ENCODE measurements at regions not wholly inside any gene's neighbourhood (a gene's known extent, or its start where the extent isn't known, plus 50 kb on each side); places are given as distances from the start of the nearest gene placed in this dataset.
"Not testable (repeated sequence)": the region's sequence is repeated elsewhere in the genome, so short reads cannot be mapped to it uniquely, and the experiment has no call there.

GRCh38 chr3:106125321-106125720 is 256.5 kb upstream of the CBLB start:
- DNase-seq = no peak

GRCh38 chr3:106126067-106126845 is 257.4 kb upstream of the CBLB start:
- DNase-seq = no peak

DNA sequence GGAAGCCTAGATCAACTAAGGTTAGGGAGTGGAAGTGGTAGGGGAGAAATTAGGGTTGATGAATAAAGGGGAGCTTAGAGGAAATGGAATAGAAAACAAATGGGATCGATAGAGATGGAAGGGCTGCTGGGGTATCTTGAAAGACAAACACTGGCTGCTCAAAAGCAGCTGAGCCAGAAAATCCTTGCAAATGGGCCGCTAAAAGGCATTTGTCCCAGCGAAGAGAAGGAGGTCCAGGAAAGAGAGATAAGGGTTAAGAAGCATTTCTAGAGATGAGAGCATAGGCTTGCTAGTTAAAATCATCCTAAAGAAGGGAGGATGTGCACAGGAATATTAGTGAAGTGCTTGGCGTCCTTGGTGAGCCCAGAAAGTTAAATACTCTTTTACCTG is 258.0 kb upstream of the CBLB start:
- no peak for DNase-seq

GRCh38 chr3:106129939-106130338 is 261.1 kb upstream of the CBLB start:
- no peak for DNase-seq

GRCh38 chr3:106130384-106131198 is 261.8 kb upstream of the CBLB start:
- no peak for DNase-seq

DNA sequence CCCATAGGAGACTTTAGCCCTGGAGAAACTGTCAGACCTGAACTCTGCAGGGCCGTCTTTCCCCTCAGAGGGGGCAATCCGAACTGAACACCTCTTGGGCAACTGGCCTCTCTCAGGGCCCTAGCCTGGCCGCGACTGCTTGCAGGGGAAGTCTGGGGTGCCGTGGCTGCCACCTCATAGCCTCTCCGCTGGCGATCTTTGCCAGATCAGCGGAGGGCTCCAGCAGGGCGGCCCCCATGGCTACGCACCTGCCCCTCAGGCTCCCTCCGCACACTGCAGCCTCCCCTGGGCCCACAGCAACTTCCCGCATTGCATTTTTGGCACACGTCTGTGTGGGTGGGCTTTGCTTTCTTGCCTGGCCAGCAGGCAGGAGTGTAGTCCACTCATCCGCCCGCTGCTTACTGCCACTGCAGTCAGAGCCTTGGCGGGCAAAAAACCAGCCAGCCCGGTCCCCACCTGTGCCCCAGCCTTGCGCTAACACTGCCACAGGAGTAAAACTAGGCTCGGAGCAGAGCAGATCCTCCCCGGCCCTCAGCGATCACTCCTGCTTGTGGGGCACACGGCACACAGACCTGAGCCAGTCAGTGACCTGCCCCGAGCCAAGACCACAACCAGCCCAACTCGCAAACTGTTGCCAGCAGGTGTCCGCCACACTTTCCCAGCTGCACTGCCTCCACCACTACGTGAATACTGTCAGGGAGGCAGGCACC is 266.8 kb upstream of the CBLB start:
- DNase-seq = no peak

- no peak for DNase-seq
Measured at GRCh38 chr3:106139826-106140225, 271.0 kb upstream of the CBLB start.

DNA sequence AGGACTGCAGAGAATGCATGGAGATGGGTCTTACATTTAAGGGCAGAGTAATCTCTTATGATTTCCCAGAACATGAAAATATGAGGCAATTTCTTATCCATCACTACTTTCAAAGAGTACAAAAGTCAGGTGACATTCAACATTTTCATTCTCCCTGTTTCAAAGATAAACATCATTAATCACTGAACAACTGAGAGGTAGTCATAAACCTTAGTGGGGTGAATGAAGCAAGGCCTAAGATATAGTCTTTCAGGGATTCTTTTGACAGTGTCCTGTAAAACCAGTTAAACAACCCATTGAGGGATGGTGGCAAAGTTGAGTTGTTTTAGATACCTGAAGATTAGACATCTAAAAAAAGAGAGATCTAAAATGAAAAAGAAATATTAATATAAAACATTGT is 271.6 kb upstream of the CBLB start:
- no peak for DNase-seq

- no peak for DNase-seq
Measured at GRCh38 chr3:106144030-106144429, 275.2 kb upstream of the CBLB start.

DNA sequence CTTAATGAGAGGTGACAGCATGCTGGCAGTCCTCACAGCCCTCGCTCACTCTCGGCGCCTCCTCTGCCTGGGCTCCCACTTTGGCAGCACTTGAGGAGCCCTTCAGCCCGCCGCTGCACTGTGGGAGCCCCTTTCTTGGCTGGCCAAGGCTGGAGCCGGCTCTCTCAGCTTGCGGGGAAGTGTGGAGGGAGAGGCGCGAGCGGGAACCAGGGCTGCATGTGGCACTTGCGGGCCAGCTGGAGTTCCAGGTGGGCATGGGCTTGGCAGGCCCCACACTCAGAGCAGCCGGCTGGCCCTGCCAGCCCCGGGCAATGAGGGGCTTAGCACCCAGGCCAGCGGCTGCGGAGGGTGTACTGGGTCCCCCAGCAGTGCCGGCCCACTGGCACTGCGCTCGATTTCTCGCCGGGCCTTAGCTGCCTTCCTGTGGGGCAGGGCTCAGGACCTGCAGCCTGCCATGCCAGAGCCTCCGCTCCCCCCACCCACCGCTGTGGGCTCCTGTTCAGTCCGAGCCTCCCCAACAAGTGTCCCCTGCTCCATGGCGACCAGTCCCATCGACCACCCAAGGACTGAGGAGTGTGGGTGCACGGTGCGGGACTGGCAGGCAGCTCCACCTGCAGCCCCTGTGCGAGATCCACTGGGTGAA is 279.7 kb upstream of the CBLB start:
- DNase-seq = not testable (repeated sequence)

- no peak for DNase-seq
Measured at GRCh38 chr3:106157411-106157810, 288.6 kb upstream of the CBLB start.

GRCh38 chr3:106160396-106160795 is 291.6 kb upstream of the CBLB start:
- DNase-seq = no peak

- DNase-seq = peak; percentile 83
Measured at GRCh38 chr3:106161246-106161645, 292.4 kb upstream of the CBLB start.

- DNase-seq = no peak
Measured at GRCh38 chr3:106167728-106168127, 298.9 kb upstream of the CBLB start.

DNA sequence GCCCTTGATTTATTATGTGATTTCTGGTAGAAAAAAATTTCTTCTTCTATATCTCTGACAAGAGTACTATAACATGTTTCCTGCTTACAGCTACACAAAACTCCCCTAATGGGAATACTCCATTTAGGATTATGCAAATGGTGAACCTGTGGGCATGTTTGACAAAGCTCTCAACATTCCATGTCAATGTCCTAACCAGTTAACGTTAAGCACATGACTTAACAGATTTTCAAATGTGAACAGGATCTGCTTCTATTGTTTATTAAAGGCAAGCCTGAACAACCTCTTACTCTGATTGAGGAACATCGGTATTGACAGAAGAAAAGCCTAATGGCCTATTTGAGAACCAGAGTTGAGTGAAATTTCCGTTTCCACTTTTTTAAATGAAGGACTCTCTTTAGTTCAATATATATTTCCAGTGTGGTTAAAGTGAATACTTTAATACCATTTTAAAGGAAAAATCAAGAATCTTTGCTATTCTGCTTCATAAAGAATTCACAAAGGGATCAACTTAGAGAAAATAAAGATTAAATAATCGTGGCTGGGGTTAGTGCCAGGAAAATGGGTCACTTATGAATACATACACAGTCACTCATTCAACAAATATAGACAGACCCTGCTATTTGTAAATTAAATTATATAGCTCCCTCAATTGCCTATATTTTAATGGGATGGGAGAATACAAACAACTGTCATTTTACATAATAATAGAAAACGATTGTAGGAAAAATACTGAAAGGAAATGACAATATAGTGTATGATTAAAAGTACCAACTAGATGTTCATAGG is 300.3 kb upstream of the CBLB start:
- peak; percentile 57 for DNase-seq

DNA sequence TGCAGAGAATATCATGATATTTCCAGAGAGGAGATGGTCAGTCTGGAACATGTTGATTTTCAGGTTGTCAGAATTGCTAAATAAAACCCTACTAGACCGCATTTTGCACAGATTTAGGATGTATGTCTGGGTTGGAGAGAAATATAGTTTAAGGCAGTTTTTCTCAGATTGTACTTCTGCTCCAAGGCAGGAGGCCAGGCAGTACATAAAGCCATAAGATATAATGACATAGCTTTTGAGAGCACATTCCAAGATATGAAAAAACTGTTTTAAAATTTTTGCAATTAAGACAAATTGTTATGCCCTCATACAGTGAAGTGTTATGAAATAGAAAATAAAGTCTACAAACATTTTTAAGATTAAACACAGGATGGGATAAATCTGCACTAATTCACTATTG is 301.8 kb upstream of the CBLB start:
- no peak for DNase-seq

DNA sequence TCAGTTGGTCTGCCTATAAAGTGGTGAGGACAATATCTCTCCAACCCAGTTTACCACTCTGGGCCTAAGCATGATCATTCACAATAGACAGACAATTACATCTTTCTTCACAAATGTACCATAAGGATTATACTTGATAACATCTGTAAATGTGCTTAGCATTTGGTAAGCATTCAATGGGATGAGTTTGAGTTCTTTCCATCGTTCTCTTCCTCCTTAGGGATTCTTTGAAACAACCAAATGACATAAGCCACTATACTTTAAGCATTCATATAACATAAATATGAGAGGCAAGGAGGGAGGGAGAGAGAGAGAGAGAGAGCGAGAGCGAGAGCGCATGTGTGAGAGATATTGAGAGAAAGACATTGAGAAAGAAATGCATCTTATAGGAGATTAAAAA is 303.3 kb upstream of the CBLB start:
- DNase-seq = no peak

DNA sequence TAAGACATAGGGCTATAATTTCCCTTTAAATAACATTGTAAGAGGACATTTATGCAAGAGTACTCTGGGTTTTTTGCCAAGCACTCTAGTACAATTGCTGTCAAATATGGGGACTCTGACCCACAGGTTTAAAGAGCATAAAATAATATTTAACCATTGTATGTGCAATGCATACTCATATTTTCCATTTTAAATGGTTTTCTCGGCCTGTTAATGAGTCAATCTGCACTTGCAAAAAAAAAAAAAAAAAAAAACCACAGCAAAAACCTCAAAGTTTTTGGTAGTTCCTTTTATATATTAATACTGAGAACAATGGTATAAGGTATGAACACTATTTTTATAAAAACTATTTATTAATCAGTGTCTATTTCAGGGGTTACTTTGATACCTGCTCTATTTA is 304.0 kb upstream of the CBLB start:
- DNase-seq = no peak

DNA sequence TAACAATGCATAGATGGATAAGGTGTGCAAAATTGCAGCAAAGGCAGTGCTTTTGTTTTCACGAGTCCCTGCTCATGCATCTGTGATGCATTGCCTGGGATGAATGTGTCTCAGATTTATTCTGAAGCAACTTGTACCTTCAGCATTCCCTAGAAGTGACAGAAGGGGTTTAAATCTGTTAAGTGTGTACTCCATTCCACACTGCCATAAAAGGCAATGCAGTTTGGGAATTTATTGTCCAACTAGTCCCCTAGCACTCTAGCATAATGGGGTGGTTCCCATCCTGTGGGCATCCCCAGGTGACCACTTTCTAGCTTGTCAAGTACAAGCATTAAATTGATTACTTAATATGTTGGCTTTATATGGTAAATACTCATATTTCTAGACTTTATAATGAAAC is 306.5 kb upstream of the CBLB start:
- no peak for DNase-seq

- DNase-seq = no peak
Measured at GRCh38 chr3:106176734-106177133, 307.9 kb upstream of the CBLB start.

GRCh38 chr3:106182950-106183511 is 314.2 kb upstream of the CBLB start:
- DNase-seq = no peak

- DNase-seq = peak; percentile 65
Measured at GRCh38 chr3:106183762-106184391, 315.1 kb upstream of the CBLB start.
